SHP77 treated with DMSO at 0.1 percent for 48 hours (cell line): ENCODE measurements at regions not wholly inside any gene's neighbourhood (a gene's known extent, or its start where the extent isn't known, plus 50 kb on each side); places are given as distances from the start of the nearest gene placed in this dataset.
"Not testable (repeated sequence)": the region's sequence is repeated elsewhere in the genome, so short reads cannot be mapped to it uniquely, and the experiment has no call there.

Experiments used
- DNase-seq: peaks from one replicate; lab custom pipeline; 2025; lab: John Stamatoyannopoulos, UW

DNA sequence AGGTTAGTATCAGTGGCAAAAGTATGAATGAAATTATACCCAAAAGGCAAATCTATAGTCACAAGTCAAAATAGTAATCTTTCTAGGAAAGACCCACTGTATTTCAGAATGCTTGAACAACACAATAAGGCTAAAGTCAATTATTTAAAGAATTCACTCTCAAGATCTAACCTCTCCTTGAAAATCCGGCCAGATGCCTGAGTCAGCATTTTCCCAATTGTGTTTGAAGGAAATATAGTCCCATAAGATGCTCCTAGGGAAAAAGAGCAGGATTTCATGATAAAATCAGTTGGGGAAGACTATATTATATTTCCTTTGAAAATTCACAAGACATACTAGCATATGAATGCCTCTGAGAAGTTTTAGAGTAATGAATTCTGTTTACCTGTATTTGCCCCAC lies 1075.0 kb downstream of the GRM8 start:
- no peak for DNase-seq

DNA sequence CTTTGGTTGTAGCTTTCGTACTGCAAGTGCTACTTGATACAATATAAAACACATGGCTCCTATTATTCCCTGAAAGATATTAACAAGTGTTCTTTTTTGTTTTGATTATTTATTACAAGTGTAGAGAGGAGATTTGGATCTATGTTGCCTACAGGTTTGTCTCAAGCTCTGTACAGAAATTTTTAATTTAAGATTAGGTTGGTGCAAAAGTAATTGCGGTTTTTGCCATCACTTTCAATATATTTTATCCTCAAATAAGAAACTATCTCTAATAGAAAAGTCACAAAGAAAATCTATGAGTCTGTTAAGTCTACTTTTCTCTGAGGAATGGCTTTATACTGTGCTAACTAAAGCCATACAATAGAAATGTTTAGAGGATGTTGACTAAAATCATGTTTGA lies 1086.1 kb downstream of the GRM8 start:
- no peak for DNase-seq

DNA sequence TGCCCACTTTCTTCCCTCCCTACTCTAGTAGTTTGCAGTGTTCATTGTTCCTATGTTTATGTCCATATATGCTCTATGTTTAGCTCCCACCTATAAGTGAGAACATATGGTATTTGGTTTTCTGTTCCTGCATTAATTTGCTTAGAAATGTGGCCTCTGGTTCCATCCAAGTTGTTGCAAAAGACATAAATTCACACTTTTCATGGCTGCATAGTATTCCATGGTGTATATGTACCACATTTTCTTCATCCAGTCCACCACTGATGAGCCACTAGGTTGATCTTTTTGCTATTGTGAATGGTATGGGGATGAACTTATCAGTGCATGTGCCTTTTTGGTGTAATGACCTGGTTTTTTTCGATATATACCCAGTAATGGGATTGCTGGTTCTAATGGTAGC lies 1089.1 kb downstream of the GRM8 start:
- no peak for DNase-seq

DNA sequence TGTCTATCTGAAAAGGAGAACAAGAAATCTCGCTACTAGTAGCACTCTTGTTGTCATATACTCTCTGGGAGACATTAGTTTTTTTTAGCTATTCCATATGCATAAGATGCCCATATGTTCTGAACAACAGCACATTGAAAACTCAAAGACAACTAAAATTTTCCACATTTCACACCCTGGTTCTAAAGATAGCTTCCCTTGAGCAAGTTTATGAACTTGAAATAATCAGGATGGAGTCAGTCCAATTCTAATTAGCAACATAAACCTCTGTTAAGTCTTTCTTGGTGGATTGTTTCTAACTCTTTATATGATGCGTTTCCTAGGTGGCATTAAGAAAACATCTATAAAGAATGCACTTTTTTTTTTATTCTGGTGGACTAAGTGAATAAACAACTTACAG lies 1095.3 kb downstream of the GRM8 start:
- DNase-seq = no peak

DNA sequence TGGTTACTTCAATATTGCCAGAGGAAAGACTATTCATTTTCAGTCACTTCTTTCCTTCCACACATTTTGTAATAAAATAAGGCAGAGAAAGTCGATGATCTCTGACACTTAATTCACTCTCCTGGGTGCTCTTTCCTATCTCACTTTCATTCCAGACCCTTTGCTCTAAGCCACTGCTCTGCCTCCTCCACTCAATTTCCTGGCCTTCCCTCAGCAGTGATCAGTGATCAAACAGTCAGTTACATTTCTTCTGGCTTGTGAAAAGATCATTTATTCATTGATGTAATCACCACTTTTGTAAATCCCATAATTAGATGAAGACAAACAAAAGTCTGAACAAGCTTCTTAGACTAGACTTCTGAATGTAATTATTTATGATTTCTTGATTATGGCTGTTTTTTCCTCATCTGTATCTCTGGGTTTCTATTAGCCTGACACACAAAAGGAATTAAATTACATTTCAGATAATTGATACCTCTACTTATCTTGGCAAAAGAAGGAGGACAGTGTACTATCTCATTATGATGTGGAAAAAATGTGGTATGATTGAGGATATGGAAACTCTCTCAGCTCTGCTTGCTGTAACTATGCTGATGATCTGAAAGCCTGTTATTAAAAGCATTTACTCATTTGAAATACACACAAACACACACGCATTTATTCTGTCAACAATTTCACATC lies 1102.3 kb downstream of the GRM8 start:
- no peak for DNase-seq

DNA sequence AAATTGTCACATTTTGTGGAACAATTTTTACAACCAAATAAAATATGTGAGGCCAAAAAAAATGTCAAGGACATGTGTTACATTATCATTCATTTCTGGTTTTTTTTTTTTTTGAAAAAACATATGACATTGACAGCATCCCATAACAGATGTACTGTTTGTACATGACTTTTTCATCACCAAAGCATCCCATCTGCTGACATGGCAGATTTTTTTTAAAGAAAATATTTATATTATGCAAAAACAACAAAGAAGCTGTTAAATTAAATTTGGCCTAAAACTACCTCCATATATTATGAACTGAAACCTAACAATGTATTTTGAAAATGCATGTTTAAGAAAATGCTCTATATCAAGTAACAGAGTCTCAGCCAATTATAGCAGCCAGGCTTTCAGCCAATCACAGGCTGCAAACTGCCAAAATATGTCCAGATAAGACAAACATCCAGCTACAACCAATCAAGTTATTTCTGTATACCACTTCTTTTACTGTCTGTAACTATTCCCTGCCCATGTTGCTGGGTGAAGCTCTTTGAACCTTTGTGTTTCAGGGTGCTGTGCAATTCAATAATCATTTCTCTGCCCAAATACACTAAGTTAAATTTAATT lies 1111.8 kb downstream of the GRM8 start:
- DNase-seq = no peak

DNA sequence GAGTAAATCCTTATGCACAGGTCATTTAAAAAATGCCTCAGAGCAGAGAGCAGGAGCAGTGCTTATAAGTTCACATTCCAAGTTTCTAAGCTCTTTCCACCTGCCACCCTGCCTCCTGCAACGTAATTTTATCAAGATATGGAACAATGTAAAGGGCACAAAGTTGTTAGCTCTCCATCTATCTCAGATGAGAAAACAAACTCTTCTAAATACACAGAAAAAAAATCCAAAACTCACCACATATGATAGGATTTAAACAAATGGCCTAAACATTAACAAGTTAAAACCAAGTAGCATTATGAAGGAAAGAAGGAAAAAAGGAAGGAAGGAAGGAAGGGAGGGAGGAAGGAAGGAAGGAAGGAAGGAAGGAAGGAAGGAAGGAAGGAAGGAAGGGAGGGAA lies 1132.8 kb downstream of the GRM8 start:
- DNase-seq = no peak

DNA sequence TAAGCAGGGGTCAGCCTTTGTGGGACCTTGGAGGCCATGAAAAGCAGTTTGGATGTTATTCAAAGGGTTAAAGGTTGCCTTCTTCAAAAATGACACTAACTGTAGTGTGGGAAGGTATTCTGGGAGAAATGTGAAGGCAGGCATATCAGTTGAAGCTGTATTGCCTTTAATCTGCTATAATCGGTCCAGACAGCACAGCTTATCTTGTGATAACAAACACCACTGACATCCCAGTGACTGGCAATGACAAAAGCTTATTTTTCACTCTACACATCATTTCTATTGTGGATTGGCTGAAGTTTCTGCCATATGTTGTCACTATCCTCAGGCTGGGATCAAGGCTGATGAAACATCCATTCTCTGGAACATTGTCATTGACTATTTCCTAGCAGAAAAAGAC lies 1149.2 kb downstream of the GRM8 start:
- no peak for DNase-seq

DNA sequence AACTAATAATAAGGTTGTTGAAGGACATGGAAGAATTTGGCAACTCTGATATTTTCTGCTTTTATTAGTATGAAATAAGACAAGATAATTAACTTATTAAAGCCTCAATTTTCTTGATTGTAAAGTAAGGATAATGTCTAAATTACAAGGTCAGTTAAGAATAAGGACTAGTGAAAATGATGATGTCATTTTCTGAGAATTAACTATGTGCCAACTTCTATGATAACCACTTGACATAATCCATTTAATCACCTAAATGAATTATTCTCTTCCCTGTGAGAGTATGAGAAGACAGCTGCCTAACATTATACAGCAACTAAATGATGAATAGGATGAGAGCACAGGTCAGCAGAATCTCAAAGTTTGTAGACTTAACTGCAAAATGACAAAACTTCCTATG lies 1153.4 kb upstream of the POT1 start:
- DNase-seq = no peak

DNA sequence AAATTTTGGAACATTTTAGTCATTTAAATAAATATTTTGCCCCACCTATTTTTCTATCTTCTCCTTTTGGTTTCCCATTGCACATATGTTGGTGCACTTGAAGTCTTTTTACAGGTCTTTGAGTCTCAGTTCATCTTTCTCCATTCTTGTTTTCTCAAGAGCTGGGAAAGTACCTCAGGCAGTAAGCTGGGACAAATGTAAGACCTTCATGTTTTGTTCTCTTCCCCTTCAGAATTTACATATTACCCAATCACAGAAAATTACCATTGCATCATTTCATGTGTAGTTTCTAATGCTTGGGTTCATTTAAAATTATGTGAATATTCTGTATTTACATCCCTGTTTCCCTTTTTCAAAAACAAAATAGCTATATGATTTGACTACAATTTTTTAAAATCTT lies 1150.0 kb upstream of the POT1 start:
- no peak for DNase-seq

DNA sequence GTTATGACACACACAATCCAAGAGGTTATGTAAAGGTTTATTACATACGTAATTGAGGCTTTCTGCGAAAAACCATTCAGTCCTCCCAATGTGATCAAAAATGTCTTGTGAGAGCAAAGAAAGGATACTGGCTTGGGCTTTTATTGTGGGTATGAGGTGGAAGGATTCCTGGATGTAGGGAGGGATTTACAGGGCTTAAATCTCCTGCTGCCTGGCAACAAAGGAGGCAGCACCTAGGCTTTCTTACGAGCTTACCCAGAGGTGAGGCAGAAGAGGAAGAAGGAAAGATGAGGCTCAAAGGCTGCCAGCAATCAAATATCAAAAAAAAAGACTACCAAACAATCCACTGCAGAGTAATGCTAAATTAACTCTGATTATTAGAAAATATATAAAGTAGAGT lies 1149.5 kb upstream of the POT1 start:
- DNase-seq = no peak

DNA sequence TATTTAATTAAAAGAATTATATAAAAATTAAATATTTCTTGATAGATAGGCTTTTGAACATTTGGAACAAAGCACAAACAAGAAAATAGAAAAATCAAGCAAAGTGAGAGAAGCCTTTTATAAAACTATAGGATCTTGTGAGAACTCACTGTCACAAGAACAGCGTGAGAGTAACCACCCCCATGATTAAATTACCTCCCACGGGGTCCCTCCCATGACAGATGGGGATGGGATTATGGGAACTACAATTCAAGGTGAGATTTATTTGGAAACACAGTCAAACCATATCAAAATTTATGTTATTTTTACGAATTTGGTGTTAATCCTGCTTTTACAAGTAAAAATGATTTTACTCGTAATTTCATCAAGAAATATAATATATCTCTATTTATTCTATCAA lies 1136.1 kb upstream of the POT1 start:
- DNase-seq = no peak

DNA sequence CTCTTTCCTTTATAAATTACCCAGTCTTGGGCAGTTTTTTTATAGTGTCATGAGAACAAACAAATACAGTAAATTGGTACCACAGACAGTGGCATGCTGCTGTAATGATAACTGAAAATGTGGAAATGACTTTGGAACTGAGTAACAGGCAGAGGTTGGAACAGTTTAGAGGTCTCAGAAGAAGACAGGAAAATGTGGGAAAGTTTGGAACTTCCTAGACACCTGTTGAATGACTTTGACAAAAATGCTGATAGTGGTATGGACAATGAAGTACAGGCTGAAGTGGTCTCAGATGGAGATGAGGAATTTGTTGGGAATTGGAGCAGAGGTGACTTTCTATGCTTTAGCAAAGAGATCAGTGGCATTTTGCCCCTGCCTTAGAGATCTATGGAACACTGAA lies 1128.4 kb upstream of the POT1 start:
- DNase-seq = no peak

DNA sequence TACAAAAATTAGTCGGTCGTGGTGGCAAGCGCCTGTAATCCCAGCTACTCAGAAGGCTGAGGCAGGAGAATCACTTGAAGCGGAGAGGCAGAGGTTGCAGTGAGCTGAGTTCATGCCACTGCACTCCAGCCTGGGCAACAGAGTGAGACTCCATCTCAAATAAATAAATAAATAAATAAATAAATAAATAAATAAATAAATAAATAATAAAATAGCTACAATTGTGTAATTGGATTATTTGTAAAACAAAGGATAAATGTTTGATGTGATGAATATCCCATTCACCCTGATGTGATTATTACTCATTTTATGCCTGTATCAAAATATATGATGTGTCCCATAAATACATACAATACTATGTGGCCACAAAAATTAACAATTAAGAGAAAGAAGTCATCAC lies 1127.0 kb upstream of the POT1 start:
- not testable (repeated sequence) for DNase-seq

DNA sequence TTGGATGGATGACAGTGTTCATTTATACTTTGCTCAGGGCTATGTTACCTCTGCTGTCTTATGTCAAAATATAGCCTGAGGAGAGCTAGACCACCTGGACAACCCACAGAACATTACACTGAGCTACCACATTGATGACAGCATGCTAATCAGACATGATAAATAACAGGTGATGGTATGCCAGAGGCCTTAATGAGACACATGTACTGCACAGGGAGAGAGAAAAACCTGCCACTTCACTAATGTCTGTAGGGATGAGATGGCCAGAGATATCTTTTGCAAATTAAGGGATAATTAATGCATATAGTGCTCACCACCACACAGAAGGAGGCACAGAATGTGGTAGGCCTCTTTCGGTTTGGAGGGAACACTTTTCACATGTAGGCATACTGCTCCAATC lies 1122.6 kb upstream of the POT1 start:
- DNase-seq = no peak

DNA sequence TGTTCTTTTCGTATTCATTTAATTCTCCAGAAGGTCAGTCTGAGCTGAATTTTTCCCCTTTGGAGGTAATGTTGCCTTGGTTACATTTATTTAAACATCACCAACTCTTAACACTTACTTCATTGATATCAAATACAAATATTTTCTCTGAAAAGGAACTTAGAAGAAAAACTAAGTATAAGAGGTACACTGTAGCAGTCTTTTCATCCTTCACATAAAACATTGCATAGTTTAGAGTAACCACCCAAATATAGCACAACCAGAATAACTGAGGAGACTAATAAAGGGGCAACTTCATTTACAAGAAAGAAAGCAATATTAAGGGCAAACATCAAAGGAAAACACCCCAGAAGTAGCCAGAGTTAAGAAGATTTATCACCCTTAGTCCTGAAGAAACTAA lies 1115.0 kb upstream of the POT1 start:
- DNase-seq = no peak

DNA sequence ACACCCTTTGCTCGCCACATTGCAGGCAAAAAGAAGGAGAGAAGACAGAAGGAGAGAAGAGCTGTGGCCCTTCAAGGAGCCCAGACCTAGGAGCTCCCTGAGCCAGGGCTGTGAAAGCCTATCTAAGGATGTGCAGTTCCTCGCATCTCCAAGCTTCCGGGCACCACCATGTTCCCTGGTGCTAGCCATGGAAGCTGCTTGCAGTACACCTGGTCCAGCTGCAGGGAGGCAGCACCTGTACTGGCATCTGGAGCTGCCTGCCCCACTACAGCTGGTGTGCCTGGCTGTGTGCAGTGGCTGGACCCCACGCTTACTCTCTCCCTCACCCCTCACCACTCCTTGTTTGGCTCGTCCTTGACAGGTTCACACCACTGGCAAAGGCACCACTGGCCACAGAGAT lies 1111.8 kb upstream of the POT1 start:
- no peak for DNase-seq

DNA sequence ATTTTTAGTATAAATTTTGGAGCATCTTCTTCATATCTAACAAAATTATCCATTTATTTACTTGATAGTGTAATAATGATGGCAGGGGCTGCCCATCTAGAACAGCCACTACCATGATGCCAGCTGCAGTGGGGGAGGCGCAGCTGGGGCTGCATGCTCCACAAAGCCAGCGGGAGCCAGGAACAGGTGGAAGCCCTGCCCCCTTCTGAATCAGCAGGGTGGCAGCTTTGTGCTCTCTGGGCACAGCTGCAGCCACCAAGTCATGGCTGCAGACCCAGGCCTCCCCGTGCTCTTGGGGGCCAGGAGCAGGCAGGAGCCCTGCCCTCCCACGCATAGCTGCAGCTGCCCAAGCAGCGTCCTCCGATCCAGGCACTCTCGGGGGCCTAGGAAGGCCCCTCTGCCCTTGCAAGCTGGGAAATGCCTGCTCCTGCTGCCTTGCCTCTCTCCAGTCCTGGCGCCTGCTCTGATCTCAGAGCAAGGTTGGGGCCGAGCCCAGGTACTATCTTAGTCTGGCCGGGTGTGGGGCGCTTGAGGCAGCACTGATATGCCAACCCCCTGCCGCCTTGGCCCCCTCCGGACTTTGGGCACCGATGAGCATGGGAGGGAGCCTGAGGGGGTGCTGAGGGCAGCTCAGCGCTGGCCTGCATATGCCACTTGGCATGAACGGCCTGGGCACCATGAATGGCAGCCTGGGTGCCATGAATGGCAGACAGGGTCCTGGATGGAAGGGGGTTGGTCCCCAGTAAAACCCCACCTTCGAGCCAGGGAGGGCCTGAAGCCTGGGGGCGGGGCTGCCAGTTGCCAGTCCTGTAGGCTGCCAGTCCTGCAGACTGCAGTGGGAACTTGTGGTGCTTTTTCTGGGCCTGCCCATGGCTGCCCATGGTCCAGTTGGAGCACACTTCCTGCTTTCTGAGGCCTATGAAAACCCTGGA lies 1110.8 kb upstream of the POT1 start:
- peak; percentile 16 for DNase-seq

DNA sequence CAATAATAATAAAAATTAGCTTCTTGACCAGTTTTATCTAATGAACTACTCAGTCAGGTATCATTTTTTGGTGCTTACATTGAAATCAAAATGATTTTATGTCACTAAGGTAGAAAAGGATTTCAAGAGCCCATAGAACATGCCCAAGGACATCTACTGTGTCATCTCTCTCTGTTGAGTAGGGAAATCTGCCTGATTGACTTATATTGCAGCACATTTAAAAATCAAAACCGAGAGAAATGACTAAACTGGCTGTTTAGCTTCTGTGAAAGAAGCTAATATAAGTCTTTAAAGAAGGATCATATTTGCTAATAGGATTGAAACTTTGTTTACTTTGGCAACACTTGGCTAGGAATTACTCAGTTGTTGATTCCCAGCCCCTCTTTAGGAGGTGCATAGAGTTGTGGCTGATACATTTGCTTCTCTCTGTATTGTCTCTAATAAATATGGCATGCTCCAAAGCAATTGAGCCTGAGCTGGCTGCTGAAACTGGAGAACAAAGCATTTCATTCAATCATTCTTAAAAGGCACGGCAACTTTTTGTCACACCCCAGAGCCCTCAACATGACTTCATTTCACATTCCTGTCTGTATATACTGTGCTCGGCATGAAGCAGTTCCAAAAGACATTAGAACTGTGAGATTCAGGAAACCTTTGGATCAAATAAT lies 1096.9 kb upstream of the POT1 start:
- DNase-seq = no peak

DNA sequence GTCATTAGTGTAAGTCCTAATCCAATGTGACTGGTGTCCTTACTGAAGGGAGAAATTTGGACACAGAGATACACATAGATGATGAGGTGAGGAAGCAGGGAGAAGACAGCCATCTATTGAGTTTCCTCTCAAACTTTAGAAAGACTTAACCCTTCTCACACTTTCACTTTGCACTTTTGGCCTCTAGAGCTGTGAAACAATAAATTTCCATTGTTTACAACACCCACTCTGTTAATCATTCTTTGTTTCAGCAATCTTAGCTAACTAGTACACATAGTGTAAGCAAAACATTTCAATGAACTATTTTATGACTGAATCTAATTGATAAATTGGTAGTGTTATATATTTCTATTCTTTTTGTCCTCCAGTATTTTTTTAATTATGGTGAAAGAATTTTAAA lies 1092.8 kb upstream of the POT1 start:
- DNase-seq = no peak

DNA sequence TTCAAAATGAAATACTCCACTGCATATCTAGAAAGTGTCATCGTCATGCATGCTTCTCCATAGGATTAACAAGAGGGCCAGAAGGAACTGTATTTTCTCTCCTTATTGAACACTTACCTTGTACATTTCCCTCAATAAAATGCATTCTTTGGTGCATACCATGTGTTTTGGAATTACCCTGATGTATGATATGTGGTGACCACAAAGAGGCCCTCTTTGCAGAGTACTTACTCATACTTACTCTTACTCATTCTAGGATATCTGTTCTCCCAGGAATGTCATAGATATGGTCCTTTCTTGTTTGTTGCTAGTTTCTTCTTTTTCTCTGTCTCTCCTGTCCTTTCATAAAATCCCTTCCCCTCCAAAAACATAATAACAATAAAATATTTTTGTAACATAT lies 1087.1 kb upstream of the POT1 start:
- no peak for DNase-seq

DNA sequence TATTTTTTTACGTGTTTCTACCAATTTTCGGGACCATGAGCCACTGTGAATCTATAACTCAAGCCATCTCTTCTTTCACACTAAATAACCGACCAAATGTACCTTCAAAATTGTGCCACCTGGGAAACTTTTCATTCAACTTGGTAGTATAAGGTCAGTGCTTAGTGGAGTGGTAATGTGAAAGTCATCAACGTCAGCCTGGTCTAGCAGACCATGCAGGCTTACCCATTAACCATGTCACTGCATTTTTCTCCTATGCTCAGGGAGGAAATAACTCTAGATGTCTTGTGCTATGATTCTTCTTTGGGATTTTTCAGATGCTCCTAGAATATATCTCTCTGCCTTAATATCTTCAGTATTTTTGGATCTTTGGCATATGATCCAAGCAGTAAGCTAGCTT lies 1075.4 kb upstream of the POT1 start:
- no peak for DNase-seq

DNA sequence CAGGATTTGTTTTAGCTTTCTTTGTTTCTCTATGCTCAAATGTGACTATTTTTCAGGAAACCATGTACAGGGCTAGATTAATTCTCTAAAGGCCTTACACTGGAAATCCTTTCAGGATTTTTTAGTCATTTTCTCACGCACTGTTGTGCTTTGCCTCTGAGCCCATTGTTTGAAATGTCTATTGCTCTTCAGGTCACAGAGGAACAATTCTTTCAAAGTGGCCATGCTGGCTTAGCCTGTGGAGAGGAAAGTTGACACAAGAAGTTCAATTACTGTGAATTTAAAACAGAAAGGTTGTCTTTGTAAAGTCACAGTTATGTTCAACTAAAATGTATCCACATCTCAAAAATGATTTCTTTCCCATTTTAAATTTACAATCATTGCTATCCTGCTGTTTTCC lies 1071.7 kb upstream of the POT1 start:
- no peak for DNase-seq
